H1 (cell line): ENCODE measurements at regions not wholly inside any gene's neighbourhood (a gene's known extent, or its start where the extent isn't known, plus 50 kb on each side); places are given as distances from the start of the nearest gene placed in this dataset.

ENCODE experiments used
- ATF2 ChIP-seq: IDR thresholded peaks from 2 replicates; pipeline ENCODE4 v1.6.1; 2012; ENCODE audit warnings: low read length, inconsistent platforms
- CBX8 ChIP-seq: fragments of 300-800, 300-1000 bp; sonication (generic); IDR thresholded peaks from 2 replicates; pipeline ENCODE4 v1.7.1; 2016; ENCODE audit warnings: low read depth, low read length, borderline replicate concordance
- CEBPB ChIP-seq: IDR thresholded peaks from 2 replicates; pipeline ENCODE4 v1.6.1; 2012; ENCODE audit warnings: low read depth, low read length
- CHD7 ChIP-seq: fragments of 300-600 bp; sonication (generic); IDR thresholded peaks from 2 replicates; pipeline ENCODE4 v1.7.1; 2012; ENCODE audit warnings: low read length, moderate library complexity, mild to moderate bottlenecking, inconsistent platforms; ENCODE audit not compliant: insufficient replicate concordance
- EGR1 ChIP-seq: IDR thresholded peaks from 2 replicates; pipeline ENCODE4 v1.6.1; 2011; ENCODE audit warnings: low read depth, low read length, borderline replicate concordance
- KDM4A ChIP-seq: IDR thresholded peaks from one replicate; pipeline ENCODE4 v1.7.1; 2012; ENCODE audit warnings: low read depth, mild to moderate bottlenecking, moderate library complexity, low read length, inconsistent platforms; ENCODE audit not compliant: severe bottlenecking
- POU5F1 ChIP-seq: IDR thresholded peaks from 2 replicates; pipeline ENCODE4 v1.6.1; 2011; ENCODE audit warnings: low read depth, mild to moderate bottlenecking, low read length, moderate library complexity
- SIRT6 ChIP-seq: IDR thresholded peaks from one replicate; pipeline ENCODE4 v1.7.1; 2012; ENCODE audit warnings: low read length, inconsistent platforms
- TBP ChIP-seq: IDR thresholded peaks from 2 replicates; pipeline ENCODE4 v1.6.1; 2011; ENCODE audit warnings: low read depth, low read length, improper control_type of control experiment
- USF2 ChIP-seq: IDR thresholded peaks from 2 replicates; pipeline ENCODE4 v1.6.1; 2011; ENCODE audit warnings: low read length, improper control_type of control experiment

DNA sequence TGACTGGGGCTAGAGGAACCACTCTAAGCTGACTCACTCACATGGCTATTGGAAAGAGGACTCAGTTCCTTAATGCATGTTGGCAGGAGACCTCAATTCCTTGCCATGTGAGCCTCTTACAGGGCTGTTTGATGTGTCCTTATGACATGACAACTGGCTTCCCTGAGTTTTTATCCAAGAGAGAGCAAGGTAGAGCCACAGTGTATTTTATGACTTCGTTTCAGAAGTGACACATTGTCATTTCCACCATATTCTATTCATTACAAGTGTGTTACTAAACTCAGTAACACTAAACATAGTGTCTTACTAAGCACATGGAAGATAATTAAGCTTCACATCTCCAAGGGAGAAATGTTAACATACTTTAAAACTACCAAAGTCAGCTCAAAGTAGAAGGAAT is 98.2 kb downstream of the ZNF777 start (continued):
- no peak for TF ChIP-seq CHD7
- no peak for TF ChIP-seq USF2
- no peak for TF ChIP-seq CEBPB
- no peak for TF ChIP-seq EGR1
- no peak for TF ChIP-seq CBX8
- TF ChIP-seq KDM4A: no peak
- no peak for TF ChIP-seq TBP
- no peak for TF ChIP-seq POU5F1
- TF ChIP-seq SIRT6: no peak
- no peak for TF ChIP-seq ATF2
